Renal cortex interstitium (tissue), 11 donors: ENCODE measurements at regions not wholly inside any gene's neighbourhood (a gene's known extent, or its start where the extent isn't known, plus 50 kb on each side); places are given as distances from the start of the nearest gene placed in this dataset.

Experiments used
- DNase-seq, 11 donors: peaks; one replicate each; pipeline ENCODE4 v3.0.0-alpha.2; 2013; ENCODE audit warnings: low read depth in 9 of 11, low spot score in 4 of 11; ENCODE audit errors: extremely low read depth in 1 of 11

DNA sequence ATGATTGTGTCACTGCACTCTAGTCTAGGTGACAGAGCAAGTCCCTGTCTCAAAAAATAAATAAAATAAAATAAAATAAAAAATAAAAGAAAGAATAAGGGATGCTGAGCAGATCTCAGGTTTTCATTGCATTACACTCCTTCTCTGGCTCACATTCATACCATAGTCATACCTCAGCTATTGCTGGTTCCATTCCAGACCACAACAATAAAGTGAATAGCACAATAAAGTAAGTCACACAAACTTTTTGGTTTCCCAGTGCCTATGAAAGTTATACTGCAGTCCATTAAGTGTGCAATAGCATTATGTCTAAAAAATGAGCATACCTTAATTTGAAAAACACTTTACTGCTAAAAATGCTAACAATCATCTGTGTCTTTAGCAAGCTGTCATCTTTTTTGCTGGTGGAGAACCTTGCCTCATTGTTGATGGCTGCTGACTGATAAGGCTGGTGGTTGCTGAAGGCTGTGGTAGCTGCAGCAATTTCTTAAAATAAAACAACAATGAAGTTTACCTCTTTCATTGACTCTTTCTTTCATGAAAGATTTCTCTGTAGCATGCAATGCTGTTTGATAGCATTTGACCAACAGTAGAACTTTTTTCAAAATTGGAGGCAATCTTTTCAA is 415.7 kb downstream of the ZNF608 start:
- DNase-seq = no peak

DNA sequence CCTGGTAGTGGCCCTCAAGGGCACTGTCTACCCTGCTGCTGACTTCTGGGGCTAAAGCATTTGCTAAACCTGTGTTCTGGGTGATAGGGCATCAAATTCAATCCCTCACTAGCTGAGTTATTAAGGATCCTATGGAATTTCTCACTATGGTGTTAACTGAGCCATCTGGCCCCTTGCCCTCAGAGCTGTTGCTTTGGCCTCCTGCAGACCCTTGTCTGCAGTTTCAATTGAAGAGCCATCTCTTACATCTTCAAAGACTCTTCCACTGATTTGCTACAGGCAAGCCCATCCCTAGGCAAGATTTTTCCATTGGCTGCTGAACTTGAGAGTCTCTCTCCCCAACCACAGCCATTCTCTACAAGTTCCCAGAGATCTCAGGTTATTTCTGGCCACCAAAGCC is 418.2 kb downstream of the ZNF608 start:
- no peak for DNase-seq

DNA sequence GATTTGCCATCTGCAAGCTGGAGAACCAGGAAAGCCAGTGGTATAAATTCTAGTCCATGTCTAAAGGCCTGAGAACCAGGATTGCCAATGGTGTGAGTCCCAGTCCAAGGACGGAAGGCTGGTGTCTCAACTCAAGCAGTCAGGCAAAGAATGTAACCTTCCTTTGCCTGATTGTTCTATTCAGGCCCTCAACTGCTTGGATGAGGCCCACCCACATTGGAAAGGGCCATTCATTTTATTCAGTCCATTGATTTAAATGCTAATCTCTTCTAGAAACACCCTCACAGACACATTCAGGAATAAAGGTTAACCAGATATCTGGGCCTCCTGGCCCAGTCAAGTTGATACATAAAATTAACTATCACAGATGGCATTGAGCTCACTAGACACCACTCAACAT is 427.8 kb downstream of the ZNF608 start:
- no peak for DNase-seq

DNA sequence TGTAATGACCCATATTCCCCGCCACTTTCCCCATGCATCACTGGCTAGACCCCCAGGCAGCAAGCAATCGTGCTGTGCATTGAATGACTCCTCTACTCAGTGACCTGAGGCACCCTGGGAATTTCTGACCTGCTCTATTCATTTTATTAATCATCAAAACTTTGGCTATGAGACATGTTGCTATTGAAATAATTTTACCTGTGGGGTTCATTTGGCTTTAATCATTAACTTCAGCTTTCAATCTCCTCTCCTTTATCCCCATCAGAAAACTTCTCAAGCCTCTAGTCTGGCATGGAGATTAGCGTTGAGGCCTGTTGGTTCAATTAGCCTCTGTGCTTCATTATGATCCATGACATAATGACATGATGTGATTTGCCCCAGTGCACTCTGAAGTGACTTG is 429.0 kb downstream of the ZNF608 start:
- DNase-seq = no peak

DNA sequence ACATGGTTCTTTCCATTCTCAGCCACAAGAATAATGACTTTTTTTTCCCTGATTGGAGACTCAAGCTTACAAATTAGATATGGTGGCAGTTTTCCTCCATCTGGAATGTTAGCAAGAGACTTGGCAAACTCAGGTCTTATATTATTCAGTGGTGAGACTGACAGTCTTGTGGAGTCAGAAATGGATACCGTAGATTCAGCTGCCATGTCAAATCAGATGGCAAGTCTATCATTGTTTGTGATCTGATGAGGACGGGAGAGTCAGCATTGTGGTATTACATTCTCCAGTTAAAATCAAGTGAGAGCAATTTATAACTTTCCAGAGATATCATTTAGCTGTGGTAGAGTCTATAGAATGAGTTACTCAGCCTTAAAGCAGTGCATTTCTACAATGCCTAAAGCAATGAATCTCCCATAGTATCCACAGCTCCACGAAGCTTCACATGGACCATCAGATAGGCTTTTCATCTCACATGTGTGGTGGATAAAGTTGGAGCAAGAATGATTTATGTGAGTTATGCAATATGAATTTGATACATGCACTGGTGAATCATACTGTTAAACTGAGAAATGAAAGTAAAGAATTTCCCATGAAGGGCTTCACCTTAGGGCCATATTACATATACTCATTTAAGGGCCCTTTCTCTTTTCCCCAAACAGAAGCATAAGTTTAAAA is 430.6 kb downstream of the ZNF608 start:
- no peak for DNase-seq

DNA sequence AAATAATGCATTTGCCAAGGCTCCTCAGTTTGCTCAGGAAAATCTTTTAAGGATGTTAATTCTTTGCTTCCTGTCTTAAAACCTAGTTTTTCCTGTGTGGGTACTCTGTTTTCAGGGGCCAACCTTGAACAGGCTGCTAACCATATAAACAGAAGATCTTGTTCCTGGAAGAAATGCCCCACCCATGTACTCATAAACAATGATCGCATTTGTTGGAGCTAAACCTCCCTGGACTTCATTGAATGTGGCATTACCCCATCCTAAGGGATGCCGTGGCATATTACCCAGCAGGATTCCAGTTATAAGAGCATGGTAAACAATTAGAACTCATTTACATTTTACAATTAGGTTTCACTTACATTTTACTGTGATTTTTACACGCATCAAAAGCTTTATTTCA is 436.0 kb downstream of the ZNF608 start:
- no peak for DNase-seq

DNA sequence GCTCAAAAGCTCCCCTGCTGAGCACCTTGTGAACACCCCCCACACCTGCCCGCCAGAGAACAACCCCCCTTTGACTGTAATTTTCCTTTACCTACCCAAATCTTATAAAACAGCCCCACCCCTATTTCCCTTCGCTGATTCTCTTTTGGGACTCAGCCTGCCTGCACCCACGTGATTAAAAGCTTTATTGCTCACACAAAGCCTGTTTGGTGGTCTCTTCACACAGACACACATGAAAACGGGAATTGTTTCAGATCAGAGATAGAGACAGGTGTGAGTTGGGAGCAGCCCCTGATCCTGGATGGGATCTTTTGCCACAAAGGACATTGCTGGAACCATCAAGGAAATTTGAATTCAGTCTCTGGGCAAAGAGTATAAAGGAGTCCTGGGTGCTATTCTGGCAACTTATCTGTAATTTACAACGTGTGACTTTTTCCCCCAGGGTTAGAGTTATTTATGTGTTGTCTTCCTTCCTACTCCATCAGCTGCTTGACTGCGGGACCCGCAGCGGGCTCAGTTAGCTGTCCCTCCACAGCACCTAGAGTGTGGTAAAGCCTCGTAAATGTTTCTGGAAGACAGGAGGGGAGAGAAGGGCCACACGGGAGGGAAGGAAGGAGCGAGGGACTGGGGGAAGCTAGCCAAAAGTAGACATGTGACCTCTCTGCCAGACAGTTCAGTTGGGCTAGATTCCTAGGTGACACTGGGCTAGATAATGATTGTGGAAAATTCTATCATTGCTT is 437.0 kb downstream of the ZNF608 start:
- no peak for DNase-seq

DNA sequence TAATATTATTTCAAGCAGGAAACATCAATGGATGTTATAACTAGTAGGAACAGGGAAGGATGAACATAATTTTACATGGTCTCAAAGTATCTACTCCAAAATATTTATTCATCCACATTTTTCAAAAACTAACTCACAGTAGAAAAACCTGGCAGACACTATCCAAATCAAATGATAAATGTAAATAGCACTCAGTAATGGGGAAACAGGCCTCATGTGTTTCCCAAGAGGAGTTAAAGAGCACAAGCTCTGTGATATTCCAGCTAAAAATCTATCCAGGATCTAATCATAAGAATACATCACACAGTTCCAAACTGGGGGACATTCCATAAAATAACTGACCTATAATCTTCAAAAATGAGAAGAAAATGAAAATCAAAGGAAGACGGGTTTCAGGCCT is 443.1 kb downstream of the ZNF608 start:
- DNase-seq = no peak

DNA sequence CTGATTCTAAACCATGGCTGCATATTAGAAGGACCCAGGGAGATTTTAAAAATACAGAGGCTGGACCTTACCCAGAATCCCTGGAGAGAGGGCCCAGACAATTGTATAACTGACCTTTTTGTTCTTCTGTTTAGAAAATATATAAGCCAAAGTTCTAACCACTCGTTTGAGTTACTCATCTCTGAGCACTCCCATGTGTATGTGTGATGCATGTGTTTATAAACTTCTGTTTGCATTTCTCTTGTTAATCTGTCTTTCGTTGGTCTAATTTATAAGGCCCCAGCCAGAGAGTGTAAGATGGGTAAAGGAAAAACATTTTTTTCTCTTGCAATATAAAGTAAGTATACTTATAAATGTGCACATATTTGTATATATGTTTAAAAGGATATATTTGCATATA is 443.9 kb downstream of the ZNF608 start:
- no peak for DNase-seq

DNA sequence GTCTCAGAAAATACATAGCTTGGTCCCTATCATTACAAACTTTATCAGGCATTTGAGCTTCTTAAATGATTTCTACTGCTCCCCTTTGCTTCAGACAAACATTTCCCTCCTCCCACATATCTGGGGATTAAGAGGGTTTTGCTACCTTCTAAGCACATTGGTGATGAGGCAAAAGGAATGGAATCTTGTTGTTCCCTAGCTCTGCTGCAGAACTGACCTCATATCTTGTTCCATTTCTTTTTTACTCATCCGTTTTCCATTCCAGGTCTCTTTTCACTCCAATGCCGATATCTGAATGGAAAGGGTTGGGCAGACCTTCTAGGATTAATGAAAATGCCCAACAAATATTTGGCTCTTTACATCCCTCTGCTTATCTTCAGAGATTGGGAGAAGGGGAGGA is 444.6 kb downstream of the ZNF608 start:
- DNase-seq = no peak

DNA sequence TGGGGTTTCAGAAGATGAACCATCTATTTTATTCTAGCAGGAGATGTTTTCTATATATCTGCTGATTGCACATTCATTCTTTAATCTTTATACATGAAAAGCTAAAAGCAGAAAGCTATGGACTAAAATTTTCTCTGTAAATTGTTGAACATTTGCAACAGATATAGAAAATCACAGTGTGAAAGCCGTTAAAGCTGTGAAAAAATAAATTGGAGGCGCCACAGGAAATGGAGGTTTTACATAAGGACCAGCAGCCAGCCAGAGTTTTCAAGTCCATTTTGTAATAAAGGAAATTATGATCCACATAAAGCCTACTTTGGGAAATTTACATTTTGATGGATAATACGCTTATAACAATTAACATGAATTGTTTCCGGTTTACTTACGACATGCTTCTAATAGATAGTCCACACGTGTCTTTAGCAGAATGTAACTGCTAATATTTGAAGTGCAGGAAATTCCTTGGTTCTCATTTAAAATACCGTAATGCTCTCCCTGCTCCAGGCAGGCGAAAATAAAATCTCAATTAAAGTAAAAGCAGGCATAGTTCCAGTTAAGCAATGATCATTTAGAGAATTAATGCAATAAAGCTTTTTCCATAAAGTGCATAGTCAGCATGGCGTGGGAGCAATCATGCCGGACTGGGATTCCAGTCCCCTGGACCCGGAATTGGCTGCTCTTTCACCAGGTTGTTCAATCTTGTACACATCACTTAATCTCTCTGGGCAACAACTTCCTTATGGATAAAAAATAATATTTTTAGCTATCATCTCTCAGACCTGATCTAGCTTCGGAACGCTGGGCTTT is 445.4 kb downstream of the ZNF608 start:
- DNase-seq = no peak

DNA sequence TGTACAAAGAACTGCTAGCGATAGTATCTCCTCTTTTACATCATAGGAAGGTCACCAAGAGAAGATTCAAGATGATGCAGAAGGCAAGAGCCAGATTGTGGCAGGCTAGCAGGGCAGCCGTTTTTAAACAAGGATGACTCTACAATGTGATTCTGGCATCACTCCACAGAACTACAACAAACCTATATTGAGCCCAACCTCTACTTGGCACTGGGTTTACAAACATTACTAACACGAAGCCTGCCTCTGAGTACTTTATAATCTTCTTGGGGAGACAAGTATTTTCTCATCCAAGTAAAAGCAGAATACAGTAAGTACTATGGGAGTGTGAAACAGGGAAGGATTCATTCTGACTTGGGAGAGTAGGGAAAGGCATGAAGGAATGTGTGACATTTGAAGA is 448.6 kb downstream of the ZNF608 start:
- DNase-seq = no peak

DNA sequence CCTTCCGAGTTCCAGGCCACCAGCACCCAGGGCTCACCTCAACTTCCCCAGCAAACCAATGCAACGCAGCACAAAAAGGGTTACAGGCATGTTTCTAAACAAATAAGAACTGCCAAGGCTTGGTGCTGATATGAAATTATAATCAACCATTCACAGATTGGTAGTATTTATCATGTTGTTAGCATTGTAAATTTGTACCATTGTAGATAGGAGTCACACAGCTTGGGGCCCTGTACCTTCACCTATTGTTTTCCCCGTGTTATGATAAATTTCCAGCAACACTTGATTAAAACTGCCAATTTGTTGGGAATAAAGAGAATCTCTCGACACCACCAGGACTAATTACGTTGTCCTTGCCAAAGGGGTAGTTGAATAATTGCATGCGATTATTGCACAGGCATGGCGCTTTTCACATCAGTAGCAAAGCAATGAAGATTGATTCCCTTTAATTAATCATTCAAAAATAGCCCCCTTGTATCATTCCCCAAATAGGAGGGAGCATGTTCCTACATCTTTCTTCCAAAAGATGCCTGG is 454.1 kb downstream of the ZNF608 start:
- no peak for DNase-seq

DNA sequence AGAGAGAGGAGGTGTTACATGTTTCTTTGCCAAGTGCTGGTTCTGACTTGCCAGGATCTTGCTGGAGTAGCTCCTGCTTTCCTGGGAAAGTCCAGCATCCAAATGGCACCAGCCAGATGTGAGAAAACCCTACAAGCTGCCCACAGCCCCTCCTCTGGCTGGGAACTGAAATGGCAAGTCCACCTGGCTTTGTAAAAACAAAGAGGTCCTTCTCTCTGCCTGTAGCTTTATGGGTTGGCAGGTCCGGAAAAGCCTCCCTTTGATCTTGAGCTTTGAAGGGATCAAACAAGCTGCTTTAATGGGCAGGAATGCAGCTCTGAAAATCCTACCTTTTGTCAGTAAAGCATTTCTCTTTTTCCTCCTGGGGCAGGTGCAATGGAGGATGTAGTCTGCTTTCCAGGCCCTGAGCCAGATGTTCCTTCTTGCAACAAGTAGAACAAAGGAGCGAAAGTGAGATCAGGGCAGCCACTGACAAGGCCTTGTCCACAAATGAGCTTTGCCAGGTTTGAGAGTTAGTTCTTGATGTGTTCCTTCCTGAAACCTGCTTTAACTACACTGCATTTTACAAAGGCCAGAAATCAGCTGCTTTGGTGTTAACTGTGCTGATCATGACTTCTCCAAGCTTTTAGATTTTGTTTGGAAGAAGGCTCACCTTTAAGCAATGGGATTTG is 456.7 kb downstream of the ZNF608 start:
- peak in 7 of 11 donors; percentile 10 to 56 (median 25) for DNase-seq

DNA sequence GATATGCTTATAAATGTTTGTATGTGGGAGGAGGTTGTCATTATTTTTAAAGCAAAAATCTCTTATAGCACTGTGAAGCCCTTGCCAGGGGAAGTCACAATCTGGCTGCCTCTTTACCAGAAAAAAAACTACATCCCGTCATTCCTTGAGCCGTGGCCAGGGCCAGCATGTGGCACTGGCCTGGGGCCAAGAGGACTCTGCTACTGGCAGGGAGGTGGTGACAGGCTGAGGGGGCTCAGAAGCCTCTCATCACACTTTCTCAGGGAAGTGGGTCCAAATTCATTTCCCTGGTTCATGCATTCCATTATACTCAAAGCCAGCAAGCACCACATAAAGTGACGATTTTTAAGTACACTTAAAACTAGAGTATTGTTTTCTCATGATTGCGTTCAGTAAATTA is 457.3 kb downstream of the ZNF608 start:
- DNase-seq = no peak

DNA sequence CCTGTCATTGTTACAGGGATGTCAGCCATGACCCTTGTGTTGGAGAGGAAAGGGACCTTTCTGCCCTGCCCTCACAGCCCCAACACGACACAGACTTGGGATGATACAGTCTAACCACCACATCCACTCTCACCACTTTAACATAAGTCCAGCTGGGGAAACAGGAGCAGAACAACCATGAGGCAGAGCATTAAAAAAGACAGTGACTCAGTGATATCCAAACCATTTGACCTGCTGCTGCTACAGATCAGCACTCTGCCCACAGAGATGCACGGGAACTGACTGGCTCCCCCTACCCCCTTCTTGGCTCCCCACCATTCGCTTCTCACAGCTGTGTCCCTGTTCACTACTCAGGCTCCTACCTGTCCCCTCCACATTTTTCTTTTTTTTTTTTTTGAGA is 458.6 kb downstream of the ZNF608 start:
- DNase-seq = no peak

DNA sequence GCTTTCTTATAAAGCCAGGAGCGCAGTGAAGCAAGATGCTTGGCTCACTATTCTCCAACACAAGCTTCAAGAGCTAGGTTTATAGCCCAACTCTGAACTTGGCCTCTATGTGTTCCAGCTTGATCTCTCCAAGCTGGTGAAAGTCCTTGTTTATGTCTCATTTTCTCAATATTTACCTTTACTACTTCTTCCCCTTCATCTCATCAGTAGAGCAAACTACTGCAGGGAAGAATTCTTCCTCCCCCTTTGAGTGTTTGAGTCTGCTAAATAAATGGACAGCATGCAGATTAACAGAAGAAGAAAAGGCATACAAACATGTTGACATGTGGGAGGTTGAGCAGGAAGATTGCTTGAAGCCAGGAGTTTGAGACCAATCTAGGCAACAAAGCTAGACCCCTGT is 460.7 kb downstream of the ZNF608 start:
- DNase-seq = no peak

DNA sequence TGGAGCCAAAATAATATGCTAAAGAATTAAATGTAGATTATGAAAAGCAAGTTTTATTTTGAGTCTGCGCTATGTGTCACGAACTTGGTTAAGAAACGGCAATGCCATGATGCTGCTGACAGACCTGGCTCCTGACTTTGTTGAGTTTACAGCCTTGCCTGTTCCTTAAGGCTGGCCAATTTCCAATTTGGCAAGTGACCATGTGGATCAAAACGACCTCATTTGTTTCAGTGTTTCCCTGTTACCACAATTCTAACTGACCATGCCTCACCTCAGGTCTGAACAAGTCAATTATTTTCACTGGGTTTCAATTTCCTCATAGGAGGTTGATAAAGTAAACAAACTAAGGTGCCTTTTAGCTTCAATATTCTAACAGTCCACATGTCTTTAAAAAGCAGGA is 461.4 kb downstream of the ZNF608 start:
- no peak for DNase-seq

DNA sequence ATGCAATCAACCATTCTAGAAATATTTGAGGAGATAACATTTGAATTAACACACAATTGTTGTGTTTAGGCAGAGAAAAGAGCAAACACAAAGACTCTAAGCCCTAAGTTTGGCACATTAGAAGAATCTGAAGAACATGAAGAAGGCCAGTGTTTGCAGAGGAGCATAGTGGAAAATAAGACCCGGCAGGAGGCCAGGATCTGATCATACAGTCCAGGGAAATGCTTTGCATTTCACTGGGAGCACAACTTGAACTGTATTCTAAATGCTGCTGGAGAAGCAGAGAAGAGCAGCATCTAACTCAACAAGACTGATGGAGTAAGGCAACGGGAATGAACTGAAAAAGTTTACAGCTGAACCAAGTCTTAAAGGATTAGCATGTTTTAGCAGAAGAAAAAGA is 463.4 kb downstream of the ZNF608 start:
- no peak for DNase-seq
